ENCODE measurements at regions not wholly inside any gene's neighbourhood (a gene's known extent, or its start where the extent isn't known, plus 50 kb on each side); places are given as distances from the start of the nearest gene placed in this dataset.

GRCh38 chr22:47804281-47804680 is 1041.8 kb downstream of the TBC1D22A start:
- no peak for TF ChIP-seq PPARA (CRISPR knock-in tag; IDR thresholded peaks at IDR 0.05; ENCODE audit: borderline replicate concordance)
- TF ChIP-seq, protein P1, sequence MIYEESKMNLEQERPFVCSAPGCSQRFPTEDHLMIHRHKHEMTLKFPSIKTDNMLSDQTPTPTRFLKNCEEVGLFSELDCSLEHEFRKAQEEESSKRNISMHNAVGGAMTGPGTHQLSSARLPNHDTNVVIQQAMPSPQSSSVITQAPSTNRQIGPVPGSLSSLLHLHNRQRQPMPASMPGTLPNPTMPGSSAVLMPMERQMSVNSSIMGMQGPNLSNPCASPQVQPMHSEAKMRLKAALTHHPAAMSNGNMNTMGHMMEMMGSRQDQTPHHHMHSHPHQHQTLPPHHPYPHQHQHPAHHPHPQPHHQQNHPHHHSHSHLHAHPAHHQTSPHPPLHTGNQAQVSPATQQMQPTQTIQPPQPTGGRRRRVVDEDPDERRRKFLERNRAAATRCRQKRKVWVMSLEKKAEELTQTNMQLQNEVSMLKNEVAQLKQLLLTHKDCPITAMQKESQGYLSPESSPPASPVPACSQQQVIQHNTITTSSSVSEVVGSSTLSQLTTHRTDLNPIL (CRISPR knock-in tag; IDR thresholded peaks at IDR 0.05; ENCODE audit: low read depth) = no peak
- TF ChIP-seq, protein P2, sequence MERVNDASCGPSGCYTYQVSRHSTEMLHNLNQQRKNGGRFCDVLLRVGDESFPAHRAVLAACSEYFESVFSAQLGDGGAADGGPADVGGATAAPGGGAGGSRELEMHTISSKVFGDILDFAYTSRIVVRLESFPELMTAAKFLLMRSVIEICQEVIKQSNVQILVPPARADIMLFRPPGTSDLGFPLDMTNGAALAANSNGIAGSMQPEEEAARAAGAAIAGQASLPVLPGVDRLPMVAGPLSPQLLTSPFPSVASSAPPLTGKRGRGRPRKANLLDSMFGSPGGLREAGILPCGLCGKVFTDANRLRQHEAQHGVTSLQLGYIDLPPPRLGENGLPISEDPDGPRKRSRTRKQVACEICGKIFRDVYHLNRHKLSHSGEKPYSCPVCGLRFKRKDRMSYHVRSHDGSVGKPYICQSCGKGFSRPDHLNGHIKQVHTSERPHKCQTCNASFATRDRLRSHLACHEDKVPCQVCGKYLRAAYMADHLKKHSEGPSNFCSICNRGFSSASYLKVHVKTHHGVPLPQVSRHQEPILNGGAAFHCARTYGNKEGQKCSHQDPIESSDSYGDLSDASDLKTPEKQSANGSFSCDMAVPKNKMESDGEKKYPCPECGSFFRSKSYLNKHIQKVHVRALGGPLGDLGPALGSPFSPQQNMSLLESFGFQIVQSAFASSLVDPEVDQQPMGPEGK (CRISPR knock-in tag; IDR thresholded peaks at IDR 0.05; ENCODE audit: borderline replicate concordance) = no peak
- TF ChIP-seq ARNTL (CRISPR knock-in tag; IDR thresholded peaks at IDR 0.05; ENCODE audit: borderline replicate concordance, low read depth) = no peak
- TF ChIP-seq ESRRG (CRISPR knock-in tag; IDR thresholded peaks at IDR 0.05) = no peak
- TF ChIP-seq ZFP3 (CRISPR knock-in tag; IDR thresholded peaks at IDR 0.05) = no peak
- no peak for TF ChIP-seq ZNF8 (CRISPR knock-in tag; IDR thresholded peaks at IDR 0.05)
- no peak for TF ChIP-seq TSHZ2 (CRISPR knock-in tag; IDR thresholded peaks at IDR 0.05)
- no peak for TF ChIP-seq RARB (CRISPR knock-in tag; IDR thresholded peaks at IDR 0.05)
- no peak for TF ChIP-seq CSDC2 (CRISPR knock-in tag; IDR thresholded peaks at IDR 0.05)
- no peak for TF ChIP-seq BACH2 (CRISPR knock-in tag; IDR thresholded peaks at IDR 0.05; ENCODE audit: borderline replicate concordance)
- no peak for TF ChIP-seq ZNF565 (CRISPR knock-in tag; conservative IDR thresholded peaks at IDR 0.05; ENCODE audit: low read depth)
- TF ChIP-seq ZNF70 (CRISPR knock-in tag; IDR thresholded peaks at IDR 0.05) = no peak
- TF ChIP-seq SNAI2 (CRISPR knock-in tag; IDR thresholded peaks at IDR 0.05) = no peak
- no peak for TF ChIP-seq TOX (CRISPR knock-in tag; IDR thresholded peaks at IDR 0.05; ENCODE audit: borderline replicate concordance)
- TF ChIP-seq GLIS3 (CRISPR knock-in tag; IDR thresholded peaks at IDR 0.05) = no peak
- TF ChIP-seq, protein P3, sequence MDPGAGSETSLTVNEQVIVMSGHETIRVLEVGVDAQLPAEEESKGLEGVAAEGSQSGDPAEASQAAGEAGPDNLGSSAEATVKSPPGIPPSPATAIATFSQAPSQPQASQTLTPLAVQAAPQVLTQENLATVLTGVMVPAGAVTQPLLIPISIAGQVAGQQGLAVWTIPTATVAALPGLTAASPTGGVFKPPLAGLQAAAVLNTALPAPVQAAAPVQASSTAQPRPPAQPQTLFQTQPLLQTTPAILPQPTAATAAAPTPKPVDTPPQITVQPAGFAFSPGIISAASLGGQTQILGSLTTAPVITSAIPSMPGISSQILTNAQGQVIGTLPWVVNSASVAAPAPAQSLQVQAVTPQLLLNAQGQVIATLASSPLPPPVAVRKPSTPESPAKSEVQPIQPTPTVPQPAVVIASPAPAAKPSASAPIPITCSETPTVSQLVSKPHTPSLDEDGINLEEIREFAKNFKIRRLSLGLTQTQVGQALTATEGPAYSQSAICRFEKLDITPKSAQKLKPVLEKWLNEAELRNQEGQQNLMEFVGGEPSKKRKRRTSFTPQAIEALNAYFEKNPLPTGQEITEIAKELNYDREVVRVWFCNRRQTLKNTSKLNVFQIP (CRISPR knock-in tag; IDR thresholded peaks at IDR 0.05; ENCODE audit: borderline replicate concordance, low read depth) = no peak
- TF ChIP-seq ZC3H10 (CRISPR knock-in tag; IDR thresholded peaks at IDR 0.05) = no peak
- no peak for TF ChIP-seq TCF4 (CRISPR knock-in tag; IDR thresholded peaks at IDR 0.05; ENCODE audit: borderline replicate concordance)
- no peak for TF ChIP-seq OSR1 (CRISPR knock-in tag; IDR thresholded peaks at IDR 0.05)
- no peak for ATAC-seq

DNA sequence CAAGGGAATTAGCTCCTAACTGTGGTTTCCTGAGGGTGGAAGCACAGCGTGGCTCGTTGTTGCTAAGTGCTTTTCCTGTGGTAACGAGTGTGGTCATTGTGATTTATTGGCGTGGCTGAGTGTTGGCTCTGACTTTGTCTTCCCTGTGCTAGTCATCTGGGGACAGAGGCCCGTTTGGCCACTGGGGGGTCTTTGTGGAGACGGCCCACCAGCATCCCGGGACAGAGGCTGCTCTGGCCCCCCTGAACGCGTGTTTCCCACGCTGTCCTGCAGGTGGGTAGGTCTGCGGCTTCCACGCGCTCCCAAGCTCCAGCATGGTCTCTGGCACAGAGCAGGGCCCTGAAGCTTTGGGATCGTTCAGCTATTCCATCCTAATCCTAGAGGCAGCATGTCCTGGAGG is 1040.0 kb downstream of the TBC1D22A start:
- no peak for ATAC-seq
- TF ChIP-seq CSDC2 (CRISPR knock-in tag; IDR thresholded peaks at IDR 0.05) (no peak), TSHZ2 (CRISPR knock-in tag; IDR thresholded peaks at IDR 0.05) (no peak), TCF4 (CRISPR knock-in tag; IDR thresholded peaks at IDR 0.05; ENCODE audit: borderline replicate concordance) (no peak), ZFP3 (CRISPR knock-in tag; IDR thresholded peaks at IDR 0.05) (no peak), GLIS3 (CRISPR knock-in tag; IDR thresholded peaks at IDR 0.05) (no peak), ARNTL (CRISPR knock-in tag; IDR thresholded peaks at IDR 0.05; ENCODE audit: borderline replicate concordance, low read depth) (no peak), RARB (CRISPR knock-in tag; IDR thresholded peaks at IDR 0.05) (no peak)
- TF ChIP-seq, protein P1 (CRISPR knock-in tag; IDR thresholded peaks at IDR 0.05; ENCODE audit: low read depth) = no peak

Data from SK-N-SH treated with all-trans-retinoic acid at 6 μM for 48 hours (cell line).